ENCODE measurements at regions not wholly inside any gene's neighbourhood (a gene's known extent, or its start where the extent isn't known, plus 50 kb on each side); places are given as distances from the start of the nearest gene placed in this dataset.

DNA sequence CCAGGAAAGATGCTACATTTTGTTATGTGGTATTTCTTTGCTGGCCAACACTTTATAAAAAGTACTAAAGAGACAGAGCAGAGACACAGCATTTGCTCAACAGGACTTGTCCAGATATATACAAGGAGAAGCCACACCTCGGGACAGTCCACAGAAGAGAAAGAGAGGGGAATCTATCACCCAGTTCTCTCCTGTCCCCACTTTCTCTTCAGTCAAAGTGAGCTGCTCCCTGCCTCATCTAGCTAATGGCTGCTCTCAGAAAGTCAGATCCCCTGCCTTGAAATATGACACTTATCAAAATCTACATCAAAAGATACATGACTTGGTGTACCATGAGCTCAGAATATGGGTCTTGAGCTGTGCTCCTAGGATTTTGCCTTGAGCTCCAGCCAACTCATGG, 86.7 kb upstream of the SPDL1 start:
- TF ChIP-seq SIN3A (IDR thresholded peaks at IDR 0.05; ENCODE audit: borderline replicate concordance, low read depth, low read length) (no peak), FOXK2 (IDR thresholded peaks at IDR 0.05) (no peak), EZH2 (conservative IDR thresholded peaks at IDR 0.05; ENCODE audit: low read depth, low read length) (no peak), HMG20A (CRISPR knock-in tag; IDR thresholded peaks at IDR 0.05; ENCODE audit: borderline replicate concordance) (no peak), ZNF816 (CRISPR knock-in tag; IDR thresholded peaks at IDR 0.05; ENCODE audit: borderline replicate concordance) (no peak)
- TF ChIP-seq, protein P1, sequence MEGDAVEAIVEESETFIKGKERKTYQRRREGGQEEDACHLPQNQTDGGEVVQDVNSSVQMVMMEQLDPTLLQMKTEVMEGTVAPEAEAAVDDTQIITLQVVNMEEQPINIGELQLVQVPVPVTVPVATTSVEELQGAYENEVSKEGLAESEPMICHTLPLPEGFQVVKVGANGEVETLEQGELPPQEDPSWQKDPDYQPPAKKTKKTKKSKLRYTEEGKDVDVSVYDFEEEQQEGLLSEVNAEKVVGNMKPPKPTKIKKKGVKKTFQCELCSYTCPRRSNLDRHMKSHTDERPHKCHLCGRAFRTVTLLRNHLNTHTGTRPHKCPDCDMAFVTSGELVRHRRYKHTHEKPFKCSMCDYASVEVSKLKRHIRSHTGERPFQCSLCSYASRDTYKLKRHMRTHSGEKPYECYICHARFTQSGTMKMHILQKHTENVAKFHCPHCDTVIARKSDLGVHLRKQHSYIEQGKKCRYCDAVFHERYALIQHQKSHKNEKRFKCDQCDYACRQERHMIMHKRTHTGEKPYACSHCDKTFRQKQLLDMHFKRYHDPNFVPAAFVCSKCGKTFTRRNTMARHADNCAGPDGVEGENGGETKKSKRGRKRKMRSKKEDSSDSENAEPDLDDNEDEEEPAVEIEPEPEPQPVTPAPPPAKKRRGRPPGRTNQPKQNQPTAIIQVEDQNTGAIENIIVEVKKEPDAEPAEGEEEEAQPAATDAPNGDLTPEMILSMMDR (CRISPR knock-in tag; IDR thresholded peaks at IDR 0.05), result no peak
- TF ChIP-seq, protein P2, sequence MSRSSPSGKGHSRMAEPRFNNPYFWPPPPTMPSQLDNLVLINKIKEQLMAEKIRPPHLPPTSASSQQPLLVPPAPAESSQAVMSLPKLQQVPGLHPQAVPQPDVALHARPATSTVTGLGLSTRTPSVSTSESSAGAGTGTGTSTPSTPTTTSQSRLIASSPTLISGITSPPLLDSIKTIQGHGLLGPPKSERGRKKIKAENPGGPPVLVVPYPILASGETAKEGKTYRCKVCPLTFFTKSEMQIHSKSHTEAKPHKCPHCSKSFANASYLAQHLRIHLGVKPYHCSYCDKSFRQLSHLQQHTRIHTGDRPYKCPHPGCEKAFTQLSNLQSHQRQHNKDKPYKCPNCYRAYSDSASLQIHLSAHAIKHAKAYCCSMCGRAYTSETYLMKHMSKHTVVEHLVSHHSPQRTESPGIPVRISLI (CRISPR knock-in tag; IDR thresholded peaks at IDR 0.05; ENCODE audit: borderline replicate concordance), result no peak
- TF ChIP-seq, protein P3, sequence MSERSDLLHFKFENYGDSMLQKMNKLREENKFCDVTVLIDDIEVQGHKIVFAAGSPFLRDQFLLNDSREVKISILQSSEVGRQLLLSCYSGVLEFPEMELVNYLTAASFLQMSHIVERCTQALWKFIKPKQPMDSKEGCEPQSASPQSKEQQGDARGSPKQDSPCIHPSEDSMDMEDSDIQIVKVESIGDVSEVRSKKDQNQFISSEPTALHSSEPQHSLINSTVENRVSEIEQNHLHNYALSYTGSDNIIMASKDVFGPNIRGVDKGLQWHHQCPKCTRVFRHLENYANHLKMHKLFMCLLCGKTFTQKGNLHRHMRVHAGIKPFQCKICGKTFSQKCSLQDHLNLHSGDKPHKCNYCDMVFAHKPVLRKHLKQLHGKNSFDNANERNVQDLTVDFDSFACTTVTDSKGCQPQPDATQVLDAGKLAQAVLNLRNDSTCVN (CRISPR knock-in tag; IDR thresholded peaks at IDR 0.05; ENCODE audit: borderline replicate concordance), result no peak
- TF ChIP-seq, protein P4, sequence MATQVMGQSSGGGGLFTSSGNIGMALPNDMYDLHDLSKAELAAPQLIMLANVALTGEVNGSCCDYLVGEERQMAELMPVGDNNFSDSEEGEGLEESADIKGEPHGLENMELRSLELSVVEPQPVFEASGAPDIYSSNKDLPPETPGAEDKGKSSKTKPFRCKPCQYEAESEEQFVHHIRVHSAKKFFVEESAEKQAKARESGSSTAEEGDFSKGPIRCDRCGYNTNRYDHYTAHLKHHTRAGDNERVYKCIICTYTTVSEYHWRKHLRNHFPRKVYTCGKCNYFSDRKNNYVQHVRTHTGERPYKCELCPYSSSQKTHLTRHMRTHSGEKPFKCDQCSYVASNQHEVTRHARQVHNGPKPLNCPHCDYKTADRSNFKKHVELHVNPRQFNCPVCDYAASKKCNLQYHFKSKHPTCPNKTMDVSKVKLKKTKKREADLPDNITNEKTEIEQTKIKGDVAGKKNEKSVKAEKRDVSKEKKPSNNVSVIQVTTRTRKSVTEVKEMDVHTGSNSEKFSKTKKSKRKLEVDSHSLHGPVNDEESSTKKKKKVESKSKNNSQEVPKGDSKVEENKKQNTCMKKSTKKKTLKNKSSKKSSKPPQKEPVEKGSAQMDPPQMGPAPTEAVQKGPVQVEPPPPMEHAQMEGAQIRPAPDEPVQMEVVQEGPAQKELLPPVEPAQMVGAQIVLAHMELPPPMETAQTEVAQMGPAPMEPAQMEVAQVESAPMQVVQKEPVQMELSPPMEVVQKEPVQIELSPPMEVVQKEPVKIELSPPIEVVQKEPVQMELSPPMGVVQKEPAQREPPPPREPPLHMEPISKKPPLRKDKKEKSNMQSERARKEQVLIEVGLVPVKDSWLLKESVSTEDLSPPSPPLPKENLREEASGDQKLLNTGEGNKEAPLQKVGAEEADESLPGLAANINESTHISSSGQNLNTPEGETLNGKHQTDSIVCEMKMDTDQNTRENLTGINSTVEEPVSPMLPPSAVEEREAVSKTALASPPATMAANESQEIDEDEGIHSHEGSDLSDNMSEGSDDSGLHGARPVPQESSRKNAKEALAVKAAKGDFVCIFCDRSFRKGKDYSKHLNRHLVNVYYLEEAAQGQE (IDR thresholded peaks at IDR 0.05; ENCODE audit: borderline replicate concordance in 1 of 2, low read depth in 1 of 2, low read length in 2 of 2), result no peak
- TF ChIP-seq, protein P5, sequence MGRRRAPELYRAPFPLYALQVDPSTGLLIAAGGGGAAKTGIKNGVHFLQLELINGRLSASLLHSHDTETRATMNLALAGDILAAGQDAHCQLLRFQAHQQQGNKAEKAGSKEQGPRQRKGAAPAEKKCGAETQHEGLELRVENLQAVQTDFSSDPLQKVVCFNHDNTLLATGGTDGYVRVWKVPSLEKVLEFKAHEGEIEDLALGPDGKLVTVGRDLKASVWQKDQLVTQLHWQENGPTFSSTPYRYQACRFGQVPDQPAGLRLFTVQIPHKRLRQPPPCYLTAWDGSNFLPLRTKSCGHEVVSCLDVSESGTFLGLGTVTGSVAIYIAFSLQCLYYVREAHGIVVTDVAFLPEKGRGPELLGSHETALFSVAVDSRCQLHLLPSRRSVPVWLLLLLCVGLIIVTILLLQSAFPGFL (CRISPR knock-in tag; IDR thresholded peaks at IDR 0.05), result no peak

Data from HepG2 (cell line).